GM12891 (cell line): ENCODE measurements at regions not wholly inside any gene's neighbourhood (a gene's known extent, or its start where the extent isn't known, plus 50 kb on each side); places are given as distances from the start of the nearest gene placed in this dataset.

Source experiments
- POLR2A ChIP-seq: IDR thresholded peaks from 2 replicates; pipeline ENCODE4 v1.6.1; 2011; ENCODE audit warnings: low read depth, low read length, control low read depth
- POLR2AphosphoS5 ChIP-seq: IDR thresholded peaks from 2 replicates; pipeline ENCODE4 v1.6.1; 2011; ENCODE audit warnings: low read depth, low read length, control low read depth
- POU2F2 ChIP-seq: IDR thresholded peaks from 2 replicates; pipeline ENCODE4 v1.6.1; 2011; ENCODE audit warnings: low read depth, mild to moderate bottlenecking, control low read depth, low read length, moderate library complexity
- SPI1 ChIP-seq: IDR thresholded peaks from 2 replicates; pipeline ENCODE4 v1.6.1; 2011; ENCODE audit warnings: low read depth, low read length, control low read depth
- TAF1 ChIP-seq: IDR thresholded peaks from 2 replicates; pipeline ENCODE4 v1.6.1; 2011; ENCODE audit warnings: low read depth, low read length, control low read depth

- TF ChIP-seq POLR2A (no peak), POU2F2 (no peak), POLR2AphosphoS5 (no peak), TAF1 (no peak), SPI1 (no peak)
Observed at GRCh38 chr4:177607111-177607573, 164.9 kb upstream of the AGA start.
